Neural cell (in vitro differentiated cells): ENCODE measurements at regions not wholly inside any gene's neighbourhood (a gene's known extent, or its start where the extent isn't known, plus 50 kb on each side); places are given as distances from the start of the nearest gene placed in this dataset.

Source experiments
- H2AFZ ChIP-seq: fragments of 200-600, 300-800 bp; sonication (generic), shearing (Covaris generic); 2 replicates; pipeline ENCODE4 v1.6.0; 2014; ENCODE audit warnings: low read depth, mild to moderate bottlenecking, antibody characterized with exemption, low read length, moderate library complexity
- H3F3A ChIP-seq: fragments of 200-600 bp; shearing (Covaris generic); 2 replicates; pipeline ENCODE4 v1.6.1; 2016; ENCODE audit warnings: mild to moderate bottlenecking, moderate library complexity, mixed read lengths, antibody characterized with exemption, low read length; ENCODE audit not compliant: insufficient read depth, poor library complexity, severe bottlenecking
- H3K27ac ChIP-seq: fragments of 200-600, 300-800 bp; sonication (generic), shearing (Covaris generic); 2 replicates; pipeline ENCODE4 v1.5.1; 2014; ENCODE audit warnings: mild to moderate bottlenecking, low read length, moderate library complexity
- H3K27me3 ChIP-seq: fragments of 300-800, 200-600 bp; sonication (generic), shearing (Covaris generic); 2 replicates; pipeline ENCODE4 v1.6.0; 2014; ENCODE audit warnings: mild to moderate bottlenecking, low read depth, low read length, moderate library complexity; ENCODE audit not compliant: insufficient read depth
- H3K36me3 ChIP-seq: fragments of 300-800, 200-600 bp; sonication (generic), shearing (Covaris generic); 2 replicates; pipeline ENCODE4 v1.5.1; 2014; ENCODE audit warnings: mild to moderate bottlenecking, antibody characterized with exemption, low read length, moderate library complexity; ENCODE audit not compliant: insufficient read depth
- H3K4me2 ChIP-seq: fragments of 300-800, 200-600 bp; sonication (generic), shearing (Covaris generic); 2 replicates; pipeline ENCODE4 v1.6.0; 2014; ENCODE audit warnings: mild to moderate bottlenecking, low read length
- H3K4me3 ChIP-seq: fragments of 300-800, 200-600 bp; sonication (generic), shearing (Covaris generic); 2 replicates; pipeline ENCODE4 v1.5.1; 2014; ENCODE audit warnings: mild to moderate bottlenecking, low read length, moderate library complexity
- H3K79me2 ChIP-seq: fragments of 200-600 bp; shearing (Covaris generic); replicated peaks from 2 replicates; pipeline ENCODE4 v1.6.0; 2014; ENCODE audit warnings: mild to moderate bottlenecking, low read length, moderate library complexity; ENCODE audit not compliant: insufficient read depth
- H3K9ac ChIP-seq: fragments of 300-800, 200-600 bp; sonication (generic), shearing (Covaris generic); 2 replicates; pipeline ENCODE4 v1.6.1; 2016; ENCODE audit warnings: mild to moderate bottlenecking, low read length, mixed read lengths
- H3K9me2 ChIP-seq: fragments of 200-600 bp; shearing (Covaris generic); 2 replicates; pipeline ENCODE4 v1.6.1; 2016; ENCODE audit warnings: mild to moderate bottlenecking, low read length, mixed read lengths; ENCODE audit not compliant: insufficient read depth
- H3K9me3 ChIP-seq: fragments of 200-600, 300-800 bp; sonication (generic), shearing (Covaris generic); 2 replicates; pipeline ENCODE4 v1.6.1; 2016; ENCODE audit warnings: mild to moderate bottlenecking, mixed run types, low read length, moderate library complexity, mixed read lengths
- H4K20me1 ChIP-seq: fragments of 200-600 bp; shearing (Covaris generic); 2 replicates; pipeline ENCODE4 v1.6.1; 2016; ENCODE audit warnings: mild to moderate bottlenecking, mixed run types; ENCODE audit not compliant: insufficient read depth
- EP300 ChIP-seq: fragments of 450-650 bp; conservative IDR thresholded peaks from 2 replicates; pipeline ENCODE4 v1.6.1; 2014; ENCODE audit warnings: antibody characterized with exemption, mild to moderate bottlenecking, moderate library complexity; ENCODE audit not compliant: poor library complexity, severe bottlenecking
- EZH2 ChIP-seq: fragments of 200-600, 300-800 bp; shearing (Covaris generic), sonication (generic); IDR thresholded peaks from 2 replicates; pipeline ENCODE4 v1.6.1; 2014; ENCODE audit warnings: antibody characterized with exemption, low read length, borderline replicate concordance, mild to moderate bottlenecking; ENCODE audit not compliant: insufficient read depth, poor library complexity, severe bottlenecking
- MXI1 ChIP-seq: fragments of 450-650 bp; conservative IDR thresholded peaks from 2 replicates; pipeline ENCODE4 v1.6.1; 2014; ENCODE audit warnings: antibody characterized with exemption, mild to moderate bottlenecking; ENCODE audit not compliant: poor library complexity, severe bottlenecking
- POLR2AphosphoS5 ChIP-seq: IDR thresholded peaks from 2 replicates; pipeline ENCODE4 v1.6.1; 2012
- RAD21 ChIP-seq: fragments of 450-650 bp; conservative IDR thresholded peaks from 2 replicates; pipeline ENCODE4 v1.6.1; 2014; ENCODE audit warnings: antibody characterized with exemption, mild to moderate bottlenecking, moderate library complexity
- SMC3 ChIP-seq: fragments of 450-650 bp; conservative IDR thresholded peaks from 2 replicates; pipeline ENCODE4 v1.6.1; 2014; ENCODE audit warnings: antibody characterized with exemption, mild to moderate bottlenecking, moderate library complexity; ENCODE audit not compliant: poor library complexity
- TAF1 ChIP-seq: IDR thresholded peaks from 2 replicates; pipeline ENCODE4 v1.6.1; 2012; ENCODE audit warnings: low read depth
- TF ChIP-seq, protein P1 (sequence below): IDR thresholded peaks from 2 replicates; pipeline ENCODE4 v1.6.1; 2012; ENCODE audit warnings: borderline replicate concordance
- TF ChIP-seq, protein P2 (sequence below): fragments of 450-650 bp; IDR thresholded peaks from 2 replicates; pipeline ENCODE4 v1.5.1; 2014; ENCODE audit warnings: antibody characterized with exemption, mild to moderate bottlenecking, moderate library complexity; ENCODE audit not compliant: poor library complexity, severe bottlenecking

DNA sequence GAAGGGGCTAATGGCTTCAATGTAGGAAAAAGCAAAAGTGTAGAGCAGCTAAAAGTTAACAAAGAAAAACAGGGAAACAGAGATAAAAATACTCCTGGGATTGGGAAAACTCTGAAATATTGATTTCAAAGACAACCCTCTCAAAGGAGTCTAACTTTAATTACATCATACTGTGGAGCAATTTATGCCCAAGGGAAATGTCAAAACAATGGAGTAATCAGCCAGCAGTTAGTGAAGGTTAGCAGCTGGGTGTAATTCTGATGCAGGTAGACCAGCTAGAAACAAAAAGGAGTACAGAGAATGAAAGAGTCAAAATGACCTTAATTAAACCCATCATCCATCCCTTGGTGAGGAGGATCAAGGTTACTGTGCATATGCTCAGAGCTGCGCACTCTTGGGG lies 169.0 kb downstream of the ADAM29 start:
- no peak overlapping the region for H2AFZ ChIP-seq
- H3K36me3 ChIP-seq, result no peaks in the 10 kb centered on the region
- H3K27me3 ChIP-seq, result no peaks in the 10 kb centered on the region
- H3K9me2 ChIP-seq, result no peaks in the 10 kb centered on the region
- H3K4me3 ChIP-seq, result no peak overlapping the region
- H3F3A ChIP-seq, result no peaks in the 10 kb centered on the region
- no peak overlapping the region for H3K4me2 ChIP-seq
- H3K27ac ChIP-seq, result no peak overlapping the region
- no peaks in the 10 kb centered on the region for H3K79me2 ChIP-seq
- TF ChIP-seq, protein P1, sequence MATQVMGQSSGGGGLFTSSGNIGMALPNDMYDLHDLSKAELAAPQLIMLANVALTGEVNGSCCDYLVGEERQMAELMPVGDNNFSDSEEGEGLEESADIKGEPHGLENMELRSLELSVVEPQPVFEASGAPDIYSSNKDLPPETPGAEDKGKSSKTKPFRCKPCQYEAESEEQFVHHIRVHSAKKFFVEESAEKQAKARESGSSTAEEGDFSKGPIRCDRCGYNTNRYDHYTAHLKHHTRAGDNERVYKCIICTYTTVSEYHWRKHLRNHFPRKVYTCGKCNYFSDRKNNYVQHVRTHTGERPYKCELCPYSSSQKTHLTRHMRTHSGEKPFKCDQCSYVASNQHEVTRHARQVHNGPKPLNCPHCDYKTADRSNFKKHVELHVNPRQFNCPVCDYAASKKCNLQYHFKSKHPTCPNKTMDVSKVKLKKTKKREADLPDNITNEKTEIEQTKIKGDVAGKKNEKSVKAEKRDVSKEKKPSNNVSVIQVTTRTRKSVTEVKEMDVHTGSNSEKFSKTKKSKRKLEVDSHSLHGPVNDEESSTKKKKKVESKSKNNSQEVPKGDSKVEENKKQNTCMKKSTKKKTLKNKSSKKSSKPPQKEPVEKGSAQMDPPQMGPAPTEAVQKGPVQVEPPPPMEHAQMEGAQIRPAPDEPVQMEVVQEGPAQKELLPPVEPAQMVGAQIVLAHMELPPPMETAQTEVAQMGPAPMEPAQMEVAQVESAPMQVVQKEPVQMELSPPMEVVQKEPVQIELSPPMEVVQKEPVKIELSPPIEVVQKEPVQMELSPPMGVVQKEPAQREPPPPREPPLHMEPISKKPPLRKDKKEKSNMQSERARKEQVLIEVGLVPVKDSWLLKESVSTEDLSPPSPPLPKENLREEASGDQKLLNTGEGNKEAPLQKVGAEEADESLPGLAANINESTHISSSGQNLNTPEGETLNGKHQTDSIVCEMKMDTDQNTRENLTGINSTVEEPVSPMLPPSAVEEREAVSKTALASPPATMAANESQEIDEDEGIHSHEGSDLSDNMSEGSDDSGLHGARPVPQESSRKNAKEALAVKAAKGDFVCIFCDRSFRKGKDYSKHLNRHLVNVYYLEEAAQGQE, result no peak
- TF ChIP-seq MXI1 (no peak), POLR2AphosphoS5 (no peak), EZH2 (no peak), RAD21 (no peak), SMC3 (no peak), TAF1 (no peak), EP300 (no peak)
- TF ChIP-seq, protein P2, sequence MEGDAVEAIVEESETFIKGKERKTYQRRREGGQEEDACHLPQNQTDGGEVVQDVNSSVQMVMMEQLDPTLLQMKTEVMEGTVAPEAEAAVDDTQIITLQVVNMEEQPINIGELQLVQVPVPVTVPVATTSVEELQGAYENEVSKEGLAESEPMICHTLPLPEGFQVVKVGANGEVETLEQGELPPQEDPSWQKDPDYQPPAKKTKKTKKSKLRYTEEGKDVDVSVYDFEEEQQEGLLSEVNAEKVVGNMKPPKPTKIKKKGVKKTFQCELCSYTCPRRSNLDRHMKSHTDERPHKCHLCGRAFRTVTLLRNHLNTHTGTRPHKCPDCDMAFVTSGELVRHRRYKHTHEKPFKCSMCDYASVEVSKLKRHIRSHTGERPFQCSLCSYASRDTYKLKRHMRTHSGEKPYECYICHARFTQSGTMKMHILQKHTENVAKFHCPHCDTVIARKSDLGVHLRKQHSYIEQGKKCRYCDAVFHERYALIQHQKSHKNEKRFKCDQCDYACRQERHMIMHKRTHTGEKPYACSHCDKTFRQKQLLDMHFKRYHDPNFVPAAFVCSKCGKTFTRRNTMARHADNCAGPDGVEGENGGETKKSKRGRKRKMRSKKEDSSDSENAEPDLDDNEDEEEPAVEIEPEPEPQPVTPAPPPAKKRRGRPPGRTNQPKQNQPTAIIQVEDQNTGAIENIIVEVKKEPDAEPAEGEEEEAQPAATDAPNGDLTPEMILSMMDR, result no peak
- H3K9ac ChIP-seq, result no peak overlapping the region
- H4K20me1 ChIP-seq, result no peaks in the 10 kb centered on the region
- no peaks in the 10 kb centered on the region for H3K9me3 ChIP-seq

GRCh38 chr4:175090116-175090515 lies 172.0 kb downstream of the ADAM29 start:
- H3K9me3 ChIP-seq, result no peaks in the 10 kb centered on the region
- no peaks in the 10 kb centered on the region for H3K9me2 ChIP-seq
- H4K20me1 ChIP-seq, result no peaks in the 10 kb centered on the region
- H2AFZ ChIP-seq, result no peak overlapping the region
- H3K36me3 ChIP-seq, result no peaks in the 10 kb centered on the region
- no peak overlapping the region for H3K9ac ChIP-seq
- H3K27ac ChIP-seq, result no peak overlapping the region
- no peak overlapping the region for H3K4me3 ChIP-seq
- no peaks in the 10 kb centered on the region for H3K27me3 ChIP-seq
- H3F3A ChIP-seq, result no peaks in the 10 kb centered on the region
- H3K4me2 ChIP-seq, result no peak overlapping the region
- H3K79me2 ChIP-seq, result no peaks in the 10 kb centered on the region
- no peak for TF ChIP-seq EZH2
- TF ChIP-seq, protein P1, result no peak
- no peak for TF ChIP-seq EP300
- no peak for TF ChIP-seq TAF1
- TF ChIP-seq RAD21, result no peak
- TF ChIP-seq SMC3, result no peak
